ENCODE measurements at regions not wholly inside any gene's neighbourhood (a gene's known extent, or its start where the extent isn't known, plus 50 kb on each side); places are given as distances from the start of the nearest gene placed in this dataset.

DNA sequence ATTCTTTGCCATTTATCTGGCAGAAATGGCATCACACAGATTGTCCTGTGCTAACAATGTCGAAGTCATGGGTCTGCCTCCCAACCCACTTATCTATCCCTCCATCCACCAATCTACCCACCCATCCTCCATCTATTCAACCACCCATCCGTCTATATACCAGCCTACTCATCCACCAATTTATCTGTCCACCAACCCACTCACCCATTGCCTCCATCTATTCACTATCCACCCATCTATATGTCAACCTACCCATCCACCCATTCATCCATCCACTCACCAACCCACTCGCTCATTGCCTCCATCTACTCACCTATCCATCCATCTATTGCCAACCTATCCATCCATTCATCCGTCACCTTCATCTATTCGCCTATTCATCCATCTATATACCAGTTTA lies 521.2 kb downstream of the SHQ1 start:
- H2BK20ac ChIP-seq (ENCODE audit: low read length), result no peak overlapping the region
- no peak overlapping the region for H2BK120ac ChIP-seq (replicated peaks; ENCODE audit: low read depth, low read length)
- CTCF ChIA-PET (ENCODE audit: partially characterized antibody), result no interaction called here
- no peak for TF ChIP-seq BACH1 (IDR thresholded peaks at IDR 0.05; ENCODE audit: low read length)
- TF ChIP-seq RAD21 (IDR thresholded peaks at IDR 0.05 in 1 of 2, conservative IDR thresholded peaks at IDR 0.05 in 1 of 2; ENCODE audit: low read depth in 2 of 2, low read length in 2 of 2), result no peak
- no peak for TF ChIP-seq RNF2 (IDR thresholded peaks at IDR 0.05; ENCODE audit: borderline replicate concordance, low read depth, low read length, missing control alignments, poor library complexity, severe bottlenecking)

More for the DNA sequence above, 521.2 kb downstream of the SHQ1 start:
- Histone ChIP-seq H3K27me3 (replicated peaks in 1 of 4; ENCODE audit: control insufficient read depth in 3 of 4, extremely low read depth in 1 of 4, insufficient read depth in 3 of 4, low read length in 3 of 4) (no peaks in the 10 kb centered on the region; a peak in 1 of 7 replicates), H3K9ac (replicated peaks in 1 of 4; ENCODE audit: extremely low read depth in 1 of 4, low read depth in 3 of 4, low read length in 3 of 4) (no peak overlapping the region), H2BK5ac (ENCODE audit: low read depth, low read length) (no peak overlapping the region), H3K4me2 (ENCODE audit: insufficient read depth in 1 of 2, low read depth in 2 of 2, low read length in 2 of 2) (no peak overlapping the region), H3K56ac (replicated peaks; ENCODE audit: insufficient read length, low read depth, low read length) (no peak overlapping the region), H2AFZ (ENCODE audit: low read length) (no peak overlapping the region), H4K5ac (ENCODE audit: insufficient read length, low read depth, low read length) (no peak overlapping the region), H3K79me2 (ENCODE audit: control insufficient read depth in 1 of 2, insufficient read depth in 2 of 2, low read length in 2 of 2) (no peaks in the 10 kb centered on the region), H4K20me1 (replicated peaks in 1 of 2; ENCODE audit: control insufficient read depth in 1 of 2, insufficient read depth in 2 of 2, low read length in 2 of 2) (peaks cover 0 to 2% of the 10 kb centered on the region in 2 experiments), H3K23ac (ENCODE audit: insufficient read length) (no peak overlapping the region), H2AK5ac (ENCODE audit: low read depth, low read length) (0 out of 2 replicates have a peak overlapping the region, but pooled peaks have one; percentile 53), H3K23me2 (ENCODE audit: low read depth, low read length) (peaks cover 10% of the 10 kb centered on the region; the same call in 1 of the 2 replicates), H3K4ac (replicated peaks; ENCODE audit: insufficient read length, low read depth, low read length) (no peak overlapping the region), H2BK15ac (ENCODE audit: low read length) (no peak overlapping the region), H4K8ac (ENCODE audit: extremely low read depth, insufficient read depth, low read length) (no peak overlapping the region), H3K4me3 (ENCODE audit: extremely low read depth in 1 of 4, insufficient read depth in 2 of 4, low read depth in 3 of 4, low read length in 4 of 4) (no peak overlapping the region), H3K14ac (ENCODE audit: insufficient read length) (no peak overlapping the region), H3K36me3 (ENCODE audit: control insufficient read depth in 2 of 4, insufficient read depth in 4 of 4, low read length in 3 of 4) (no peaks in the 10 kb centered on the region), H4K91ac (replicated peaks; ENCODE audit: insufficient read length, low read length) (no peak overlapping the region), H3K27ac (ENCODE audit: low read depth, low read length) (no peak overlapping the region), H3K9me3 (ENCODE audit: insufficient read depth in 2 of 2, low read depth in 1 of 2, low read length in 1 of 2) (no peaks in the 10 kb centered on the region), H3K79me1 (ENCODE audit: low read depth, low read length) (no peaks in the 10 kb centered on the region), H3K4me1 (replicated peaks in 1 of 4; ENCODE audit: control insufficient read depth in 3 of 4, insufficient read depth in 4 of 4, low read length in 3 of 4) (peaks cover 2 to 8% (median 4%) of the 10 kb centered on the region in 4 experiments; a peak in 6 of 7 replicates), H2BK12ac (ENCODE audit: low read depth, low read length) (no peak overlapping the region), H3K18ac (ENCODE audit: extremely low read depth, low read length) (no peak overlapping the region)
- POLR2A ChIA-PET (ENCODE audit: partially characterized antibody), result no interaction called here
- DNase-seq (ENCODE audit: low read depth in 1 of 2, low spot score in 2 of 2), result no peak
- 95 to 100% methylated on average over 3 to 5 of the region's 5 CpGs for WGBS, 2 experiments (ENCODE audit: extremely low coverage in 1 of 2, insufficient coverage in 1 of 2, insufficient read length in 1 of 2, insufficient replicate concordance in 2 of 2, low coverage in 1 of 2, low lambda C conversion rate in 2 of 2, missing lambda C conversion rate in 1 of 2)
- FAIRE-seq, result no peak

Measured in H1 (cell line).